GM12878 (cell line): ENCODE measurements at regions not wholly inside any gene's neighbourhood (a gene's known extent, or its start where the extent isn't known, plus 50 kb on each side); places are given as distances from the start of the nearest gene placed in this dataset.

Source experiments
- ASH2L ChIP-seq: fragments of 300-600, 200-600 bp; sonication (generic); IDR thresholded peaks from 2 replicates; pipeline ENCODE4 v1.6.1; 2017; ENCODE audit warnings: low read depth, mild to moderate bottlenecking, borderline replicate concordance
- CHD2 ChIP-seq: IDR thresholded peaks from 2 replicates; pipeline ENCODE4 v1.6.1; 2011; ENCODE audit warnings: low read depth, low read length, improper control_type of control experiment, borderline replicate concordance
- JUNB ChIP-seq: IDR thresholded peaks from 2 replicates; pipeline ENCODE4 v1.6.1; 2016; ENCODE audit warnings: antibody characterized with exemption, mild to moderate bottlenecking
- JUND ChIP-seq: IDR thresholded peaks from 2 replicates; pipeline ENCODE4 v1.6.1; 2012; ENCODE audit warnings: low read depth, mild to moderate bottlenecking, low read length, improper control_type of control experiment, moderate library complexity
- NFIC ChIP-seq: IDR thresholded peaks from 2 replicates; pipeline ENCODE4 v1.6.1; 2012; ENCODE audit warnings: low read depth, mild to moderate bottlenecking, inconsistent platforms, low read length, moderate library complexity
- NR2C1 ChIP-seq: fragments of 450-650 bp; IDR thresholded peaks from 2 replicates; pipeline ENCODE4 v1.6.1; 2017; ENCODE audit warnings: antibody characterized with exemption, mild to moderate bottlenecking, moderate library complexity
- POLR2AphosphoS5 ChIP-seq: IDR thresholded peaks from 2 replicates; pipeline ENCODE4 v1.6.1; 2011; ENCODE audit warnings: mild to moderate bottlenecking, low read length, inconsistent platforms
- RCOR1 ChIP-seq: conservative IDR thresholded peaks from 2 replicates; pipeline ENCODE4 v1.6.1; 2012; ENCODE audit warnings: low read depth, low read length, improper control_type of control experiment
- RFX5 ChIP-seq: IDR thresholded peaks from 2 replicates; pipeline ENCODE4 v1.6.1; 2011; ENCODE audit warnings: low read depth, low read length, improper control_type of control experiment
- ZBTB33 ChIP-seq: fragments of 450-650 bp; IDR thresholded peaks from 2 replicates; pipeline ENCODE4 v1.6.1; 2017; ENCODE audit warnings: mild to moderate bottlenecking
- TF ChIP-seq, protein P1 (sequence below), 3 experiments: IDR thresholded peaks in 2 of 3; conservative IDR thresholded peaks in 1 of 3; 2 replicates each; pipeline ENCODE4 v1.5.1; 2011; ENCODE audit warnings: low read depth in 3 of 3, low read length in 3 of 3, mild to moderate bottlenecking in 3 of 3, control low read depth in 2 of 3, moderate library complexity in 2 of 3, inconsistent platforms in 1 of 3, mixed read lengths in 1 of 3; ENCODE audit not compliant: control insufficient read depth in 2 of 3, insufficient read depth in 1 of 3; ENCODE audit errors: extremely low read depth in 1 of 3

DNA sequence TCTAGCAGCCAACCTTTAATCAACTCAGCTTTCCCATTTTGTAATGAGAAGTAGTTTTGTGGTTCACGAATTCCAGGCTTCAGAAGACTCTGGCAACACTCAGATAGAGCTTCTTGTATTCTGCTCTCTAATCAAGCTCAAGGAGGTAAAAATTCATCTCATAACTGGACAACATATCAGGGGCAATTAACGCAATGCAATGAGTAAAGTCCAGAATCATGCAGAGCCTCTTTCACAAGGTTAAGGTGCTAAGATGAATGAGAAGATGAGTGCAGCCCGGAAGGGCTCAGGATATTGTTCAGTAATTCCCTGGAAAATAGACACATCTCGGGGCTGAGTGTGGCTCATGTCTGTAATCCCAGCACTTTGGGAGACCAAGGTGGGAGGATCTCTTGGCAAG lies 527.7 kb downstream of the SOX11 start:
- no peak for TF ChIP-seq ZBTB33
- no peak for TF ChIP-seq POLR2AphosphoS5
- TF ChIP-seq CHD2: no peak
- no peak for TF ChIP-seq ASH2L
- TF ChIP-seq JUNB: no peak
- TF ChIP-seq, protein P1, sequence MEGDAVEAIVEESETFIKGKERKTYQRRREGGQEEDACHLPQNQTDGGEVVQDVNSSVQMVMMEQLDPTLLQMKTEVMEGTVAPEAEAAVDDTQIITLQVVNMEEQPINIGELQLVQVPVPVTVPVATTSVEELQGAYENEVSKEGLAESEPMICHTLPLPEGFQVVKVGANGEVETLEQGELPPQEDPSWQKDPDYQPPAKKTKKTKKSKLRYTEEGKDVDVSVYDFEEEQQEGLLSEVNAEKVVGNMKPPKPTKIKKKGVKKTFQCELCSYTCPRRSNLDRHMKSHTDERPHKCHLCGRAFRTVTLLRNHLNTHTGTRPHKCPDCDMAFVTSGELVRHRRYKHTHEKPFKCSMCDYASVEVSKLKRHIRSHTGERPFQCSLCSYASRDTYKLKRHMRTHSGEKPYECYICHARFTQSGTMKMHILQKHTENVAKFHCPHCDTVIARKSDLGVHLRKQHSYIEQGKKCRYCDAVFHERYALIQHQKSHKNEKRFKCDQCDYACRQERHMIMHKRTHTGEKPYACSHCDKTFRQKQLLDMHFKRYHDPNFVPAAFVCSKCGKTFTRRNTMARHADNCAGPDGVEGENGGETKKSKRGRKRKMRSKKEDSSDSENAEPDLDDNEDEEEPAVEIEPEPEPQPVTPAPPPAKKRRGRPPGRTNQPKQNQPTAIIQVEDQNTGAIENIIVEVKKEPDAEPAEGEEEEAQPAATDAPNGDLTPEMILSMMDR (IDR thresholded peaks at IDR 0.05 in 2 of 3, conservative IDR thresholded peaks at IDR 0.05 in 1 of 3; ENCODE audit: control insufficient read depth in 2 of 3, extremely low read depth in 1 of 3, insufficient read depth in 1 of 3, low read depth in 3 of 3, low read length in 3 of 3): no peak
- no peak for TF ChIP-seq NFIC
- TF ChIP-seq RCOR1: no peak
- TF ChIP-seq RFX5: no peak
- TF ChIP-seq JUND: no peak
- no peak for TF ChIP-seq NR2C1
